ENCODE measurements at regions not wholly inside any gene's neighbourhood (a gene's known extent, or its start where the extent isn't known, plus 50 kb on each side); places are given as distances from the start of the nearest gene placed in this dataset.

DNA sequence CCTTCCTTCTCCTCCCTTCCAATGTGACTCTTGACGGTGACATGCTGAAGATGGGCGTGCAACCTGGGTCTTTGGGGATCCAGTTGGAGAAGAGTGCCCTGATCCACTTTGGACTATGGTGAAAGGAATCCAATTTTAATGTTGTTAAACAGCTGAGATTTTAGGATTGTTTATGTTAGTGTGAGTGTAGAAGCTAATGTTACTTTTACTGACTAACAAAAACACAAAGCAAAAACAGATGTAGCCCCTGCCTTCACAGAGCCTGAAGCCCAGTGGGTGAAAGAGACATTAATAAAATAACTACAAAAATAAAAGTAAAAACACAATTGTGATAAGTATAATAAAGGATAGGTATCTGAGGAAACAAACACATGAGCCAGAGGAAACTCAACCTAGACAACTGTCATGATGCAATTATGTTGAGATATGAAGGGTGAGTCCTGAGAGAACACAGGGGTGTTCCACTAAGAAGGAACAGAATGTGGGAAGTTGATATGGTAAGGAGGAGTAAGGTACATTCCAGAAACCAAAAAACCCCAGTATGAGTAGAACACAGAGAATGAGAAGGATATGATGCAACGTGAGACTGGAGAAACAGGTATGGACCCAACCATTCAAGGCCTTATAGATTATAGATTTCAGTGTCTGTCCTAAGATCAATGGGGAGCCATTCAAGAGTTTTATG, 115.1 kb upstream of the PMFBP1 start:
- H3K4me3 ChIP-seq (ENCODE audit: low read depth, low read length) = no peak overlapping the region
- in situ Hi-C loops (cut with HindIII; ENCODE audit: low sequenced_read_pairs) = no loop called here
- TF ChIP-seq, protein P1, sequence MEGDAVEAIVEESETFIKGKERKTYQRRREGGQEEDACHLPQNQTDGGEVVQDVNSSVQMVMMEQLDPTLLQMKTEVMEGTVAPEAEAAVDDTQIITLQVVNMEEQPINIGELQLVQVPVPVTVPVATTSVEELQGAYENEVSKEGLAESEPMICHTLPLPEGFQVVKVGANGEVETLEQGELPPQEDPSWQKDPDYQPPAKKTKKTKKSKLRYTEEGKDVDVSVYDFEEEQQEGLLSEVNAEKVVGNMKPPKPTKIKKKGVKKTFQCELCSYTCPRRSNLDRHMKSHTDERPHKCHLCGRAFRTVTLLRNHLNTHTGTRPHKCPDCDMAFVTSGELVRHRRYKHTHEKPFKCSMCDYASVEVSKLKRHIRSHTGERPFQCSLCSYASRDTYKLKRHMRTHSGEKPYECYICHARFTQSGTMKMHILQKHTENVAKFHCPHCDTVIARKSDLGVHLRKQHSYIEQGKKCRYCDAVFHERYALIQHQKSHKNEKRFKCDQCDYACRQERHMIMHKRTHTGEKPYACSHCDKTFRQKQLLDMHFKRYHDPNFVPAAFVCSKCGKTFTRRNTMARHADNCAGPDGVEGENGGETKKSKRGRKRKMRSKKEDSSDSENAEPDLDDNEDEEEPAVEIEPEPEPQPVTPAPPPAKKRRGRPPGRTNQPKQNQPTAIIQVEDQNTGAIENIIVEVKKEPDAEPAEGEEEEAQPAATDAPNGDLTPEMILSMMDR (IDR thresholded peaks at IDR 0.05; ENCODE audit: low read depth, low read length) = no peak
- no peak for DNase-seq (ENCODE audit: low read depth, low spot score)

- in situ Hi-C loops (cut with HindIII; ENCODE audit: low sequenced_read_pairs) = no loop called here
- TF ChIP-seq, protein P1 (IDR thresholded peaks at IDR 0.05; ENCODE audit: low read depth, low read length) = no peak
- peak; percentile 16 for DNase-seq (ENCODE audit: low read depth, low spot score)
- H3K4me3 ChIP-seq (ENCODE audit: low read depth, low read length) = no peak overlapping the region
These were observed 113.8 kb upstream of the PMFBP1 start for GRCh38 chr16:72285728-72286127.

GRCh38 chr16:72285324-72285723, 113.4 kb upstream of the PMFBP1 start:
- in situ Hi-C loops (cut with HindIII; ENCODE audit: low sequenced_read_pairs) = no loop called here
- TF ChIP-seq, protein P1 (IDR thresholded peaks at IDR 0.05; ENCODE audit: low read depth, low read length) = no peak
- no peak overlapping the region for H3K4me3 ChIP-seq (ENCODE audit: low read depth, low read length)
- DNase-seq (ENCODE audit: low read depth, low spot score) = no peak

GRCh38 chr16:72284042-72284789, 112.3 kb upstream of the PMFBP1 start:
- TF ChIP-seq, protein P1 (IDR thresholded peaks at IDR 0.05; ENCODE audit: low read depth, low read length) = no peak
- no peak for DNase-seq (ENCODE audit: low read depth, low spot score)
- H3K4me3 ChIP-seq (ENCODE audit: low read depth, low read length) = no peak overlapping the region
- in situ Hi-C loops (cut with HindIII; ENCODE audit: low sequenced_read_pairs) = no loop called here

DNA sequence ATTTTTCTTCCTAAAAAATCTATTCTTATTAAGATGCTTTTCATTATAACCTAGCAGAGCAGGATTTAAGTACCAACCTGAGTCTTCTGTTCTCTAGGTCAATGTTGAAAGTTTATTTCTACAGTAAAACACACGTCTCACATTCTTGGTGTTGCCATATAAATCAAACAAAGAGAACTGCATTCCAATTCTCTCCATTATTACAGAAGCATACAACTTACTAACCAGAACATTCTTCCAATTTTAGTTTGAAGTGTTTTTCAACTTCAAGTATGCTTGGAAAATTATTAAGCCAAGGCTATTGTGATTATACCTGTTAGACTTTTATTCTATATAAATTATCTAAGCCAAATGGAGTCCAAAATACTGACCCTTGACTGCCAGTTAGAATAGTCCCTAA, 110.4 kb upstream of the PMFBP1 start:
- TF ChIP-seq, protein P1 (IDR thresholded peaks at IDR 0.05; ENCODE audit: low read depth, low read length) = no peak
- H3K4me3 ChIP-seq (ENCODE audit: low read depth, low read length) = no peak overlapping the region
- in situ Hi-C loops (cut with HindIII; ENCODE audit: low sequenced_read_pairs) = no loop called here
- no peak for DNase-seq (ENCODE audit: low read depth, low spot score)

- in situ Hi-C loops (cut with HindIII; ENCODE audit: low sequenced_read_pairs) = no loop called here
- DNase-seq (ENCODE audit: low read depth, low spot score) = no peak
- no peak overlapping the region for H3K4me3 ChIP-seq (ENCODE audit: low read depth, low read length)
- TF ChIP-seq, protein P1 (IDR thresholded peaks at IDR 0.05; ENCODE audit: low read depth, low read length) = no peak
These were observed 106.3 kb upstream of the PMFBP1 start for GRCh38 chr16:72278301-72278700.

All from astrocyte of the spinal cord (primary cell).